Activated T-cell treated with anti-CD3 and anti-CD28 coated beads, Interleukin-2, amount 50 U/mL, for 24 hours (primary cell): ENCODE measurements at regions not wholly inside any gene's neighbourhood (a gene's known extent, or its start where the extent isn't known, plus 50 kb on each side); places are given as distances from the start of the nearest gene placed in this dataset.

Experiments used
- DNase-seq: peaks from one replicate; pipeline ENCODE4 v3.0.0-alpha.2; 2020
- H3K27ac Mint-ChIP-seq: 2 replicates; pipeline ENCODE4 v1.8.0; 2020; ENCODE audit warnings: mild to moderate bottlenecking, mixed read lengths
- H3K27me3 Mint-ChIP-seq: 2 replicates; pipeline ENCODE4 v1.8.0; 2020; ENCODE audit warnings: mixed read lengths
- H3K36me3 Mint-ChIP-seq: 2 replicates; pipeline ENCODE4 v1.8.0; 2020; ENCODE audit warnings: low read depth, mixed read lengths
- H3K4me1 Mint-ChIP-seq: 2 replicates; pipeline ENCODE4 v1.8.0; 2020; ENCODE audit warnings: low read depth, mixed read lengths
- H3K4me3 Mint-ChIP-seq: 2 replicates; pipeline ENCODE4 v1.8.0; 2020; ENCODE audit warnings: mild to moderate bottlenecking, moderate library complexity, mixed read lengths
- H3K9me3 Mint-ChIP-seq: 2 replicates; pipeline ENCODE4 v1.8.0; 2020; ENCODE audit warnings: mixed read lengths

DNA sequence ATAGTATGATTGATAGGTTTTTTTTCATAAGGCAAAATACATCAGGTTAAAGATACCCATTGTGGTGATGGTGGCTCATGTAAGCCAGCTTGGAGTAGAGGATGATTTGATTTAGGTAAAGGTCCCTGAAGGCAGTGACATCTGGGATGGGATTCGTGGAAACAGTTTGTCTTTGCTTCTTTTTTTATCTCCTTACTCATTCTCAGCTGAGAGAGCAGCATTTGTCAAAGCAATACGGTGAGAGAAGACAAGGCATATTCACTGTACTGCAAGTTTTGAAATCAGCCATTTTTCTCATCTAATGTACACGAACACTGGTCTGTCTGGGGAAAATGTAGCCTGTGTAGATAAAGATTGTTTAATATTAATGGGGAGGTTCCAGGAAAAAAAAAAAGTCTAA, 749.1 kb downstream of the SQOR start:
- no peak for DNase-seq
- peaks cover 8% of the 10 kb centered on the region for H3K9me3 Mint-ChIP-seq

GRCh38 chr15:46386356-46386755, 751.5 kb downstream of the SQOR start:
- no peaks in the 10 kb centered on the region for H3K27me3 Mint-ChIP-seq

More for the DNA sequence above, 749.1 kb downstream of the SQOR start:
- no peaks in the 10 kb centered on the region for H3K36me3 Mint-ChIP-seq
- H3K4me3 Mint-ChIP-seq: no peak overlapping the region
- H3K4me1 Mint-ChIP-seq: no peaks in the 10 kb centered on the region
- no peak overlapping the region for H3K27ac Mint-ChIP-seq
- no peaks in the 10 kb centered on the region for H3K27me3 Mint-ChIP-seq

DNA sequence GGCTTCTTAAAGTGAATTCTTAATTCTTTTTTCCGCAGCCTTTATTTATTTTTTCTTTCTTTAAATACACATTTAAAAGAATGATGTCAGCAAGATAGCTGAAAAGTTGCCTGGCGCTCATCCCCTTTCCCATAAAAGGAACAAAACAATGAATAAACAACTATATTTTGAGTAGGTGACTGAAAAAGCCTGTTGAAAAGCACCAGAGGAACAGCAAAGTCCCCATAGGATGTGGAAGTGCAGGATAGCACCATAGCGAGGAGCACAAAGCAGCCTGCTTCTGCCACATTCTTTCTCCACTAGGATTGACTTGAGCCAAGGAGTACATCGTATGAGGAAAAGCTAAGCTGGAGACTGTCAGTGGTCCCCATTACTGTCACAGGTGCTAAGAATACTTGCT, 754.9 kb downstream of the SQOR start:
- no peaks in the 10 kb centered on the region for H3K4me1 Mint-ChIP-seq

More at GRCh38 chr15:46386356-46386755, 751.5 kb downstream of the SQOR start:
- Mint-ChIP-seq H3K4me3 (no peak overlapping the region), H3K9me3 (peaks cover 21% of the 10 kb centered on the region), H3K36me3 (no peaks in the 10 kb centered on the region), H3K4me1 (no peaks in the 10 kb centered on the region), H3K27ac (no peak overlapping the region)
- DNase-seq: no peak

DNA sequence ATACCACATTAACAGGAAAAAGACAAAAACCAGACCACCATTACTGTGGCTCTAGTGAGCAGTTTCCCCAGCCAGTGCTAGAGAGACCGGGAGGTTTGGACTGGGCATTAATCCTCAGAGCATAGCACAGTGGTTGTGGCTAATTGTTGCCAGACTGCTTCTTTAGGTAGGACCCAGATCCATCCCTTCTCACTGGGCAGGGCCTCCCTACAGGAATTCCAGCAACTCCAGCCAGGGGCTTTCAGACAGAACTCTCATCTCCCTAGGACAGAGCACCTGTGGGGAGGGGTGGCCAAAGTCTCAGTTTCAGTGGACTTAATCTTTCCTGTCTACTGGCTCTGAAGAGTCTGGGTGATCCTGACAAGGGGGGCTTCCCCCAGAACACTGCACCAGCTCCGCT, 759.6 kb downstream of the SQOR start:
- peaks cover 22% of the 10 kb centered on the region for H3K9me3 Mint-ChIP-seq
- no peak for DNase-seq
- H3K4me3 Mint-ChIP-seq: no peak overlapping the region
- H3K36me3 Mint-ChIP-seq: no peaks in the 10 kb centered on the region
- H3K4me1 Mint-ChIP-seq: no peaks in the 10 kb centered on the region
- no peak overlapping the region for H3K27ac Mint-ChIP-seq
- H3K27me3 Mint-ChIP-seq: no peaks in the 10 kb centered on the region

More for the DNA sequence above, 754.9 kb downstream of the SQOR start:
- Mint-ChIP-seq H3K27ac (no peak overlapping the region), H3K4me3 (no peak overlapping the region), H3K36me3 (no peaks in the 10 kb centered on the region), H3K9me3 (peaks cover 21% of the 10 kb centered on the region), H3K27me3 (no peaks in the 10 kb centered on the region)
- no peak for DNase-seq

- no peaks in the 10 kb centered on the region for H3K27me3 Mint-ChIP-seq
- H3K4me1 Mint-ChIP-seq: no peaks in the 10 kb centered on the region
- no peaks in the 10 kb centered on the region for H3K9me3 Mint-ChIP-seq
- no peaks in the 10 kb centered on the region for H3K36me3 Mint-ChIP-seq
- H3K27ac Mint-ChIP-seq: no peak overlapping the region
- DNase-seq: no peak
- H3K4me3 Mint-ChIP-seq: no peak overlapping the region
Measured at GRCh38 chr15:46408312-46408711, 773.5 kb downstream of the SQOR start.

DNA sequence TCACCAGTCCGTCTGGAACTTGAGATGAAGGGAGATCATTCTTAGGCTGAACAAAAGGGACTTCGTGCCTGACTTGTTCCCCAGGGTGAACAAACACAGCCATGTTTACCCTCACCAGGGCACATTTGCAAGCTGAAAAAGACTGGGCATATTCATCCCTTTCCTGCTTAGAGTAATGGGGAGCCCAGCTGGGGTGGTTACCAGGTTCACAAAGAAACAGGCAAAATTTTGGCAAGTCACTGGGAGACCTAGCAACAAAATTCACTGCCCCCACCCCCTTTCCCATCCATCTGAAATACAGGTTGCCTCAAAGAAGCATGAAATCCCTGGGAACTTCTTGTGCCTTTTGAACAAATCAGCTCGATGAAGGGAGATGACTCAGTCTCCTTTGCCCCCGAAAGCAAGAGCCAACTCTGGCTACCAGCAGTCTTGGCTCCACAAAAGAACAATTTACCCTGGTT, 775.0 kb downstream of the SQOR start:
- peaks cover 5% of the 10 kb centered on the region for H3K9me3 Mint-ChIP-seq
- H3K27me3 Mint-ChIP-seq: no peaks in the 10 kb centered on the region
- H3K4me3 Mint-ChIP-seq: no peak overlapping the region
- no peak overlapping the region for H3K27ac Mint-ChIP-seq
- no peak for DNase-seq
- no peaks in the 10 kb centered on the region for H3K4me1 Mint-ChIP-seq
- H3K36me3 Mint-ChIP-seq: no peaks in the 10 kb centered on the region

GRCh38 chr15:46410705-46411104, 775.9 kb downstream of the SQOR start:
- H3K9me3 Mint-ChIP-seq: peaks cover 5% of the 10 kb centered on the region
- no peak overlapping the region for H3K4me3 Mint-ChIP-seq
- no peaks in the 10 kb centered on the region for H3K4me1 Mint-ChIP-seq
- H3K27ac Mint-ChIP-seq: no peak overlapping the region
- H3K36me3 Mint-ChIP-seq: no peaks in the 10 kb centered on the region
- no peaks in the 10 kb centered on the region for H3K27me3 Mint-ChIP-seq
- DNase-seq: no peak

GRCh38 chr15:46411900-46412299, 777.1 kb downstream of the SQOR start:
- Mint-ChIP-seq H3K9me3 (peaks cover 5% of the 10 kb centered on the region), H3K4me3 (no peak overlapping the region), H3K27ac (no peak overlapping the region), H3K4me1 (no peaks in the 10 kb centered on the region), H3K36me3 (no peaks in the 10 kb centered on the region), H3K27me3 (no peaks in the 10 kb centered on the region)
- no peak for DNase-seq

- DNase-seq: no peak
- no peaks in the 10 kb centered on the region for H3K36me3 Mint-ChIP-seq
- peaks cover 8% of the 10 kb centered on the region for H3K9me3 Mint-ChIP-seq
- H3K27me3 Mint-ChIP-seq: no peaks in the 10 kb centered on the region
- H3K4me1 Mint-ChIP-seq: no peaks in the 10 kb centered on the region
- H3K4me3 Mint-ChIP-seq: no peak overlapping the region
- no peak overlapping the region for H3K27ac Mint-ChIP-seq
Measured at GRCh38 chr15:46413799-46414198, 779.0 kb downstream of the SQOR start.

- Mint-ChIP-seq H3K4me3 (no peak overlapping the region), H3K4me1 (no peaks in the 10 kb centered on the region), H3K9me3 (peaks cover 10% of the 10 kb centered on the region), H3K36me3 (no peaks in the 10 kb centered on the region), H3K27ac (no peak overlapping the region), H3K27me3 (no peaks in the 10 kb centered on the region)
- no peak for DNase-seq
Measured at GRCh38 chr15:46416544-46416943, 781.7 kb downstream of the SQOR start.

GRCh38 chr15:46420990-46421389, 786.2 kb downstream of the SQOR start:
- no peak overlapping the region for H3K27ac Mint-ChIP-seq
- no peaks in the 10 kb centered on the region for H3K36me3 Mint-ChIP-seq
- H3K4me3 Mint-ChIP-seq: no peak overlapping the region
- H3K4me1 Mint-ChIP-seq: no peaks in the 10 kb centered on the region
- no peaks in the 10 kb centered on the region for H3K27me3 Mint-ChIP-seq
- DNase-seq: no peak
- H3K9me3 Mint-ChIP-seq: peaks cover 12% of the 10 kb centered on the region

DNA sequence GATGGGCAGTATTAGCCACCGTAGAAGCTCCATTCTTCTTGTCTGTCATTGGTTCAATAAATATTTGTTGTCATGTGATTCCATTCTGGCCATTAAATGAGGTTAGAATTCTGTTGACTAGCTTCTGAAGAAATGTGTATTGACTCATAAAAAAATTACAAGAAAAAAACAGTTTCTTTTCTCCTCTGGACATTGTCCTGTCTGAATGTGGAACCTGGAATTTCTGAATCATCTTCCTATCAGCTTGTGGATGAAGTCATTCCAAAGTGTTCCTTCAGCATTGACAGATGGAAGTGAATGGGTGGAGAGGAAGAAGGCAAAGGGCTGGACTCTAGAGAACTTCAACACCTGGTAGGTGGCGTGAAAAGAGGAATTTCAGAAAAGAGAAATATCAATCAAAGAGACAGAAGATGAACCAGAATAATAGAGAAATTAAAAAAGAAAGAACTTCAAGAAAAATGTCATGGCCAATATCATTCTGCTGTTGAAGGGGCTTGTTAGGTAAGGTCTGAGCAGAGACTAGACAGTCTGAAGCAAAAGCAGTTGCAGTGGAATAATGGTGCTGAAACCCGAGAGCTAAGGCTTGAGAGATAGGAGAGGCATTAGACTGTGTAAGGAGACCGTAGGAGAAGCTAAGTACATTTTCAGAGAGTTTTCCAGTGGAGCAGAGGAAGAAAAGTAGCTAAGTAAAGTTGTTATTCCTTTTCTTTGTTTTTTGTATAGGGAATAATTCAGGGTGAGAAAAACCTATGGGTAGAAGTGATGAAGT, 806.6 kb downstream of the SQOR start:
- H3K27me3 Mint-ChIP-seq: no peaks in the 10 kb centered on the region
- no peaks in the 10 kb centered on the region for H3K36me3 Mint-ChIP-seq
- no peak overlapping the region for H3K27ac Mint-ChIP-seq
- DNase-seq: no peak
- H3K4me1 Mint-ChIP-seq: no peaks in the 10 kb centered on the region
- H3K9me3 Mint-ChIP-seq: peaks cover 4% of the 10 kb centered on the region
- no peak overlapping the region for H3K4me3 Mint-ChIP-seq

GRCh38 chr15:46442184-46442583, 807.4 kb downstream of the SQOR start:
- no peaks in the 10 kb centered on the region for H3K4me1 Mint-ChIP-seq
- H3K9me3 Mint-ChIP-seq: peaks cover 4% of the 10 kb centered on the region
- no peak overlapping the region for H3K27ac Mint-ChIP-seq
- H3K36me3 Mint-ChIP-seq: no peaks in the 10 kb centered on the region
- no peaks in the 10 kb centered on the region for H3K27me3 Mint-ChIP-seq
- H3K4me3 Mint-ChIP-seq: no peak overlapping the region
- no peak for DNase-seq

GRCh38 chr15:46442901-46443590, 808.2 kb downstream of the SQOR start:
- peaks cover 4% of the 10 kb centered on the region for H3K9me3 Mint-ChIP-seq
- no peaks in the 10 kb centered on the region for H3K4me1 Mint-ChIP-seq
- H3K4me3 Mint-ChIP-seq: no peak overlapping the region
- DNase-seq: no peak
- H3K36me3 Mint-ChIP-seq: no peaks in the 10 kb centered on the region
- no peak overlapping the region for H3K27ac Mint-ChIP-seq
- H3K27me3 Mint-ChIP-seq: no peaks in the 10 kb centered on the region

GRCh38 chr15:46450112-46450809, 815.4 kb downstream of the SQOR start:
- H3K9me3 Mint-ChIP-seq: no peaks in the 10 kb centered on the region
- H3K4me3 Mint-ChIP-seq: no peak overlapping the region
- H3K27ac Mint-ChIP-seq: no peak overlapping the region
- no peaks in the 10 kb centered on the region for H3K27me3 Mint-ChIP-seq
- DNase-seq: no peak
- no peaks in the 10 kb centered on the region for H3K4me1 Mint-ChIP-seq
- no peaks in the 10 kb centered on the region for H3K36me3 Mint-ChIP-seq
